ENCODE measurements at regions not wholly inside any gene's neighbourhood (a gene's known extent, or its start where the extent isn't known, plus 50 kb on each side); places are given as distances from the start of the nearest gene placed in this dataset.

GRCh38 chr11:133787379-133788141 lies 57.8 kb downstream of the SPATA19 start:
- no peak for DNase-seq

- DNase-seq = no peak
Measured at GRCh38 chr11:133785795-133786340, 59.4 kb downstream of the SPATA19 start.

GRCh38 chr11:133784359-133784758 lies 61.0 kb downstream of the SPATA19 start:
- DNase-seq = no peak

GRCh38 chr11:133782116-133782725 lies 63.1 kb downstream of the SPATA19 start:
- DNase-seq = no peak

- no peak for DNase-seq
Measured at GRCh38 chr11:133778161-133778560, 67.2 kb downstream of the SPATA19 start.

- no peak for DNase-seq
Measured at GRCh38 chr11:133776671-133777367, 68.5 kb downstream of the SPATA19 start.

- no peak for DNase-seq
Measured at GRCh38 chr11:133762538-133762937, 82.8 kb downstream of the SPATA19 start.

GRCh38 chr11:133753150-133753549 lies 92.2 kb downstream of the SPATA19 start:
- DNase-seq = no peak

- DNase-seq = no peak
Measured at GRCh38 chr11:133749841-133750240, 95.5 kb downstream of the SPATA19 start.

GRCh38 chr11:133747409-133747808 lies 97.9 kb downstream of the SPATA19 start:
- no peak for DNase-seq

GRCh38 chr11:133746663-133747306 lies 98.5 kb downstream of the SPATA19 start:
- no peak for DNase-seq

GRCh38 chr11:133745791-133746190 lies 99.5 kb downstream of the SPATA19 start:
- DNase-seq = no peak

- DNase-seq = no peak
Measured at GRCh38 chr11:133742353-133742752, 103.0 kb downstream of the SPATA19 start.

- DNase-seq = no peak
Measured at GRCh38 chr11:133740963-133741362, 104.3 kb downstream of the SPATA19 start.

- no peak for DNase-seq
Measured at GRCh38 chr11:133739481-133739880, 105.8 kb downstream of the SPATA19 start.

GRCh38 chr11:133738624-133739023 lies 106.7 kb downstream of the SPATA19 start:
- no peak for DNase-seq

- DNase-seq = no peak
Measured at GRCh38 chr11:133733631-133734030, 111.7 kb downstream of the SPATA19 start.

- no peak for DNase-seq
Measured at GRCh38 chr11:133732109-133732674, 113.1 kb downstream of the SPATA19 start.

- DNase-seq = no peak
Measured at GRCh38 chr11:133727774-133728173, 117.5 kb downstream of the SPATA19 start.

GRCh38 chr11:133726542-133726941 lies 118.8 kb downstream of the SPATA19 start:
- no peak for DNase-seq

GRCh38 chr11:133724116-133724515 lies 121.2 kb downstream of the SPATA19 start:
- DNase-seq = no peak

GRCh38 chr11:133723056-133723455 lies 122.3 kb downstream of the SPATA19 start:
- no peak for DNase-seq

GRCh38 chr11:133720951-133721350 lies 124.4 kb downstream of the SPATA19 start:
- no peak for DNase-seq
